DOHH2 (cell line): ENCODE measurements at regions not wholly inside any gene's neighbourhood (a gene's known extent, or its start where the extent isn't known, plus 50 kb on each side); places are given as distances from the start of the nearest gene placed in this dataset.
A peak's percentile ranks its signal among the peaks of the same experiment; 100 is the strongest.

ENCODE experiments used
- H3F3A ChIP-seq: fragments of 200-600 bp; sonication (generic), shearing (Covaris generic); 2 replicates; pipeline ENCODE4 v1.6.0; 2016; ENCODE audit warnings: antibody characterized with exemption, mild to moderate bottlenecking; ENCODE audit not compliant: control insufficient read depth, insufficient read depth
- H3K27ac ChIP-seq: fragments of 200-600 bp; sonication (generic); 2 replicates; pipeline ENCODE4 v1.5.1; 2014; ENCODE audit warnings: low read depth, mild to moderate bottlenecking, low read length, moderate library complexity
- H3K27me3 ChIP-seq: fragments of 200-600 bp; sonication (generic); 2 replicates; pipeline ENCODE4 v1.6.1; 2014; ENCODE audit warnings: mild to moderate bottlenecking, low read length, mixed read lengths; ENCODE audit not compliant: control insufficient read depth
- H3K36me3 ChIP-seq: fragments of 200-600 bp; sonication (generic); 2 replicates; pipeline ENCODE4 v1.6.1; 2014; ENCODE audit warnings: mild to moderate bottlenecking, low read length, moderate library complexity, mixed read lengths; ENCODE audit not compliant: control insufficient read depth
- H3K4me1 ChIP-seq: fragments of 200-600 bp; sonication (generic); 2 replicates; pipeline ENCODE4 v1.6.1; 2014; ENCODE audit warnings: mild to moderate bottlenecking, low read length, mixed read lengths; ENCODE audit not compliant: control insufficient read depth
- H3K4me2 ChIP-seq: fragments of 200-600 bp; sonication (generic); 2 replicates; pipeline ENCODE4 v1.6.0; 2014; ENCODE audit warnings: mild to moderate bottlenecking, low read length, moderate library complexity
- H3K4me3 ChIP-seq: fragments of 200-600 bp; sonication (generic); 2 replicates; pipeline ENCODE4 v1.5.1; 2014; ENCODE audit warnings: mild to moderate bottlenecking, low read length, mixed read lengths
- H3K79me2 ChIP-seq: fragments of 200-600 bp; sonication (generic); 2 replicates; pipeline ENCODE4 v1.6.1; 2014; ENCODE audit warnings: mild to moderate bottlenecking, low read length, mixed read lengths; ENCODE audit not compliant: control insufficient read depth
- H3K9me2 ChIP-seq: fragments of 200-600 bp; sonication (generic); replicated peaks from 2 replicates; pipeline ENCODE4 v1.6.1; 2014; ENCODE audit warnings: mild to moderate bottlenecking, low read length, mixed read lengths; ENCODE audit not compliant: control insufficient read depth
- H3K9me3 ChIP-seq: fragments of 200-600 bp; sonication (generic); 2 replicates; pipeline ENCODE4 v1.6.1; 2014; ENCODE audit warnings: antibody characterized with exemption, low read length, mixed read lengths; ENCODE audit not compliant: control insufficient read depth, insufficient read depth
- H4K20me1 ChIP-seq: fragments of 200-600 bp; sonication (generic); 2 replicates; pipeline ENCODE4 v1.6.0; 2014; ENCODE audit warnings: low read depth, mild to moderate bottlenecking, antibody characterized with exemption, low read length, moderate library complexity; ENCODE audit not compliant: control insufficient read depth, insufficient read depth
- EZH2phosphoT487 ChIP-seq: fragments of 200-600 bp; sonication (generic); IDR thresholded peaks from 2 replicates; pipeline ENCODE4 v1.6.1; 2017; ENCODE audit warnings: borderline replicate concordance, mild to moderate bottlenecking, antibody characterized with exemption, low read length, moderate library complexity, mixed read lengths
- TF ChIP-seq, protein P1 (sequence below): fragments of 200-600 bp; sonication (generic); IDR thresholded peaks from one replicate; pipeline ENCODE4 v1.5.1; 2014; ENCODE audit warnings: antibody characterized with exemption, mild to moderate bottlenecking, low read depth, low read length; ENCODE audit not compliant: poor library complexity, severe bottlenecking

DNA sequence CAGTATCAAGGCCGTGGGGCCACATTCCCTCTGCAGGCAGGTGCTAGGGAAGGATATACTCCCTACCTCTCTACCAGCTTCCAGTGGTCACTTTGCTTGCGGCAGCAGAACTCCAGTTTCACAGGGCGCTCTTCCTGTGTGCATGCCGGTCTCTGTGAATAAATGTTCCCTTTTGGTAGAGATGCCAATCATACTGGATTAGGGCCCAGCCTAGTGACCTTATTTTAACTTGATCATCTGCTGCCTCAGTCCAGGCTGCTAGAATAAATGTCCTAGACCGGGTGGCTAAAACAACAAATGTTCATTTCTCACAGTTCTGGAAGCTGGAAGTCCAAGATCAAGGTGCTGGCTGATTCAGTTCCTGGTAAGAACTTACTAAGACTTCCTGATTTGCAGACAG, 198.8 kb upstream of the TMEM132C start:
- Histone ChIP-seq H3F3A (no peaks in the 10 kb centered on the region), H3K9me3 (no peaks in the 10 kb centered on the region), H4K20me1 (no peaks in the 10 kb centered on the region), H3K27me3 (no peaks in the 10 kb centered on the region), H3K36me3 (no peaks in the 10 kb centered on the region), H3K4me2 (no peak overlapping the region), H3K9me2 (no peaks in the 10 kb centered on the region), H3K27ac (no peak overlapping the region), H3K4me3 (no peak overlapping the region), H3K79me2 (no peaks in the 10 kb centered on the region), H3K4me1 (no peaks in the 10 kb centered on the region)
- TF ChIP-seq EZH2phosphoT487 = no peak
- TF ChIP-seq, protein P1, sequence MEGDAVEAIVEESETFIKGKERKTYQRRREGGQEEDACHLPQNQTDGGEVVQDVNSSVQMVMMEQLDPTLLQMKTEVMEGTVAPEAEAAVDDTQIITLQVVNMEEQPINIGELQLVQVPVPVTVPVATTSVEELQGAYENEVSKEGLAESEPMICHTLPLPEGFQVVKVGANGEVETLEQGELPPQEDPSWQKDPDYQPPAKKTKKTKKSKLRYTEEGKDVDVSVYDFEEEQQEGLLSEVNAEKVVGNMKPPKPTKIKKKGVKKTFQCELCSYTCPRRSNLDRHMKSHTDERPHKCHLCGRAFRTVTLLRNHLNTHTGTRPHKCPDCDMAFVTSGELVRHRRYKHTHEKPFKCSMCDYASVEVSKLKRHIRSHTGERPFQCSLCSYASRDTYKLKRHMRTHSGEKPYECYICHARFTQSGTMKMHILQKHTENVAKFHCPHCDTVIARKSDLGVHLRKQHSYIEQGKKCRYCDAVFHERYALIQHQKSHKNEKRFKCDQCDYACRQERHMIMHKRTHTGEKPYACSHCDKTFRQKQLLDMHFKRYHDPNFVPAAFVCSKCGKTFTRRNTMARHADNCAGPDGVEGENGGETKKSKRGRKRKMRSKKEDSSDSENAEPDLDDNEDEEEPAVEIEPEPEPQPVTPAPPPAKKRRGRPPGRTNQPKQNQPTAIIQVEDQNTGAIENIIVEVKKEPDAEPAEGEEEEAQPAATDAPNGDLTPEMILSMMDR = no peak

- no peaks in the 10 kb centered on the region for H3F3A ChIP-seq
- H3K4me2 ChIP-seq = no peak overlapping the region
- no peaks in the 10 kb centered on the region for H4K20me1 ChIP-seq
- H3K9me2 ChIP-seq = no peaks in the 10 kb centered on the region
- no peaks in the 10 kb centered on the region for H3K27me3 ChIP-seq
- no peak overlapping the region for H3K27ac ChIP-seq
- no peaks in the 10 kb centered on the region for H3K79me2 ChIP-seq
- no peaks in the 10 kb centered on the region for H3K4me1 ChIP-seq
- no peaks in the 10 kb centered on the region for H3K9me3 ChIP-seq
- no peaks in the 10 kb centered on the region for H3K36me3 ChIP-seq
- no peak overlapping the region for H3K4me3 ChIP-seq
- TF ChIP-seq, protein P1 = peak; percentile 83
- no peak for TF ChIP-seq EZH2phosphoT487
Observed at GRCh38 chr12:128069359-128069997, 197.5 kb upstream of the TMEM132C start.

- H3K4me3 ChIP-seq = no peak overlapping the region
- H4K20me1 ChIP-seq = no peaks in the 10 kb centered on the region
- no peaks in the 10 kb centered on the region for H3K27me3 ChIP-seq
- H3K79me2 ChIP-seq = no peaks in the 10 kb centered on the region
- no peaks in the 10 kb centered on the region for H3K4me1 ChIP-seq
- H3K4me2 ChIP-seq = no peak overlapping the region
- H3F3A ChIP-seq = no peaks in the 10 kb centered on the region
- no peaks in the 10 kb centered on the region for H3K9me2 ChIP-seq
- no peak overlapping the region for H3K27ac ChIP-seq
- no peaks in the 10 kb centered on the region for H3K9me3 ChIP-seq
- TF ChIP-seq EZH2phosphoT487 = no peak
- TF ChIP-seq, protein P1 = no peak
- no peaks in the 10 kb centered on the region for H3K36me3 ChIP-seq
Observed at GRCh38 chr12:128073937-128074336, 193.0 kb upstream of the TMEM132C start.
